ENCODE measurements at regions not wholly inside any gene's neighbourhood (a gene's known extent, or its start where the extent isn't known, plus 50 kb on each side); places are given as distances from the start of the nearest gene placed in this dataset.
A peak's percentile ranks its signal among the peaks of the same experiment; 100 is the strongest.

- 76 to 82% (median 81%) methylated on average over 12 of the region's 12 CpGs for WGBS, 5 donors
- TF ChIP-seq POLR2AphosphoS5 (IDR thresholded peaks at IDR 0.05), result no peak
- TF ChIP-seq EP300 (IDR thresholded peaks at IDR 0.05), result no peak
- TF ChIP-seq POLR2A (IDR thresholded peaks at IDR 0.05), result no peak
- no peak for TF ChIP-seq CTCF (IDR thresholded peaks at IDR 0.05)
- H3K27me3 ChIP-seq, result no peaks in the 10 kb centered on the region
- intact Hi-C loops (cut with DNase I; ENCODE audit: low total_unique reads), result no loop called here
- H3K4me1 ChIP-seq, result peaks cover 0 to under 1% (median 0%) of the 10 kb centered on the region in 4 donors
- H3K9me3 ChIP-seq, result no peaks in the 10 kb centered on the region
- no peak overlapping the region for H3K27ac ChIP-seq
- no peaks in the 10 kb centered on the region for H3K36me3 ChIP-seq
- DNase-seq, result no peak
- no peak overlapping the region for H3K4me3 ChIP-seq
These were observed 131.1 kb downstream of the CYP26A1 start for GRCh38 chr10:93204494-93205485.

- H3K4me1 ChIP-seq, result no peaks in the 10 kb centered on the region
- 90 to 94% (median 92%) methylated on average over 7 of the region's 7 CpGs for WGBS, 5 donors
- intact Hi-C loops (cut with DNase I; ENCODE audit: low total_unique reads), result no loop called here
These were observed 133.0 kb downstream of the CYP26A1 start for GRCh38 chr10:93206652-93207051.

GRCh38 chr10:93208717-93209464 lies 135.2 kb downstream of the CYP26A1 start:
- intact Hi-C loops (cut with DNase I; ENCODE audit: low total_unique reads), result no loop called here
- WGBS, 5 donors, result 77 to 90% (median 85%) methylated on average over 7 of the region's 7 CpGs

More at GRCh38 chr10:93206652-93207051, 133.0 kb downstream of the CYP26A1 start:
- H3K36me3 ChIP-seq, result no peaks in the 10 kb centered on the region
- no peak overlapping the region for H3K27ac ChIP-seq
- no peak overlapping the region for H3K4me3 ChIP-seq
- DNase-seq, result peak in 1 of 2 donors; percentile 20
- H3K9me3 ChIP-seq, result no peaks in the 10 kb centered on the region
- no peaks in the 10 kb centered on the region for H3K27me3 ChIP-seq
- TF ChIP-seq CTCF (IDR thresholded peaks at IDR 0.05) (no peak), EP300 (IDR thresholded peaks at IDR 0.05) (no peak), POLR2A (IDR thresholded peaks at IDR 0.05) (no peak), POLR2AphosphoS5 (IDR thresholded peaks at IDR 0.05) (no peak)

More at GRCh38 chr10:93208717-93209464, 135.2 kb downstream of the CYP26A1 start:
- Histone ChIP-seq H3K27me3 (no peaks in the 10 kb centered on the region), H3K4me1 (no peaks in the 10 kb centered on the region), H3K9me3 (no peaks in the 10 kb centered on the region), H3K27ac (no peak overlapping the region), H3K36me3 (no peaks in the 10 kb centered on the region), H3K4me3 (no peak overlapping the region)
- TF ChIP-seq POLR2A (IDR thresholded peaks at IDR 0.05) (no peak), EP300 (IDR thresholded peaks at IDR 0.05) (no peak), CTCF (IDR thresholded peaks at IDR 0.05) (no peak), POLR2AphosphoS5 (IDR thresholded peaks at IDR 0.05) (no peak)
- no peak for DNase-seq
